Tibial nerve (tissue), 4 donors: ENCODE measurements at regions not wholly inside any gene's neighbourhood (a gene's known extent, or its start where the extent isn't known, plus 50 kb on each side); places are given as distances from the start of the nearest gene placed in this dataset.

ENCODE experiments used
- DNase-seq, 2 donors: peaks; one replicate each; pipeline ENCODE4 v3.0.0-alpha.2; 2019; ENCODE audit warnings: low spot score in 2 of 2
- H3K27ac ChIP-seq, 4 donors: fragments of 200-600 bp; sonication (generic) in 3 of 4; one replicate each; pipeline ENCODE4 v1.5.1; 2017 to 2019; ENCODE audit warnings: mild to moderate bottlenecking in 1 of 4
- H3K27me3 ChIP-seq, 2 donors: fragments of 200-600 bp; sonication (generic) in 1 of 2; one replicate each; pipeline versions ENCODE4 v1.5.1 to v1.6.0; 2017 to 2019
- H3K36me3 ChIP-seq, 3 donors: fragments of 200-600 bp; sonication (generic); one replicate each; pipeline ENCODE4 v1.5.1; 2018 to 2019
- H3K4me1 ChIP-seq, 4 donors: fragments of 200-600 bp; sonication (generic) in 3 of 4; one replicate each; pipeline ENCODE4 v1.5.1; 2017 to 2019
- H3K4me3 ChIP-seq, 4 donors: fragments of 200-600 bp; sonication (generic) in 3 of 4; one replicate each; pipeline ENCODE4 v1.5.1; 2017 to 2019; ENCODE audit warnings: mild to moderate bottlenecking in 1 of 4, moderate library complexity in 1 of 4
- H3K9me3 ChIP-seq, 4 donors: fragments of 200-600 bp; sonication (generic) in 3 of 4; one replicate each; pipeline ENCODE4 v1.5.1; 2017 to 2019
- EP300 ChIP-seq, 2 donors: sonication (generic); formaldehyde crosslinking; IDR thresholded peaks; one replicate each; pipeline ENCODE4 v1.6.1; 2017; ENCODE audit warnings: antibody characterized with exemption in 2 of 2, mild to moderate bottlenecking in 1 of 2
- POLR2A ChIP-seq, 2 donors: fragments of 450-650 bp; IDR thresholded peaks; one replicate each; pipeline ENCODE4 v1.6.1; 2017; ENCODE audit warnings: antibody characterized with exemption in 2 of 2, mild to moderate bottlenecking in 2 of 2, moderate library complexity in 2 of 2
- WGBS, 2 donors: methylation state at CpG; one replicate each; pipeline ENCODE4 v1.1.5; 2018; 5-methylcytosine and 5-hydroxymethylcytosine counted together
- TF ChIP-seq, protein P1 (sequence below), 5 experiments: fragments of 200-600 bp in 3 of 5; fragments of 450-650 bp in 2 of 5; sonication (generic) in 3 of 5; IDR thresholded peaks; one replicate each; pipeline ENCODE4 v1.5.1; 2016 to 2019; ENCODE audit warnings: antibody characterized with exemption in 5 of 5, mild to moderate bottlenecking in 3 of 5, moderate library complexity in 2 of 5

GRCh38 chr4:158313566-158313965 is 103.3 kb downstream of the TMEM144 start:
- no peak for DNase-seq
- 96 to 98% methylated on average over 3 to 5 of the region's 5 CpGs for WGBS, 2 donors
- peak overlapping the region in 2 of 4 donors; percentile 62 to 75 for H3K27ac ChIP-seq

GRCh38 chr4:158314756-158315487 is 104.6 kb downstream of the TMEM144 start:
- no peak overlapping the region for H3K4me3 ChIP-seq
- H3K9me3 ChIP-seq: no peaks in the 10 kb centered on the region
- no peaks in the 10 kb centered on the region for H3K36me3 ChIP-seq
- peaks cover 0 to 11% (median 0%) of the 10 kb centered on the region in 4 donors for H3K4me1 ChIP-seq
- DNase-seq: peak in 1 of 2 donors; percentile 8
- WGBS, 2 donors: 52 to 59% methylated on average over 5 of the region's 5 CpGs
- TF ChIP-seq, protein P1, sequence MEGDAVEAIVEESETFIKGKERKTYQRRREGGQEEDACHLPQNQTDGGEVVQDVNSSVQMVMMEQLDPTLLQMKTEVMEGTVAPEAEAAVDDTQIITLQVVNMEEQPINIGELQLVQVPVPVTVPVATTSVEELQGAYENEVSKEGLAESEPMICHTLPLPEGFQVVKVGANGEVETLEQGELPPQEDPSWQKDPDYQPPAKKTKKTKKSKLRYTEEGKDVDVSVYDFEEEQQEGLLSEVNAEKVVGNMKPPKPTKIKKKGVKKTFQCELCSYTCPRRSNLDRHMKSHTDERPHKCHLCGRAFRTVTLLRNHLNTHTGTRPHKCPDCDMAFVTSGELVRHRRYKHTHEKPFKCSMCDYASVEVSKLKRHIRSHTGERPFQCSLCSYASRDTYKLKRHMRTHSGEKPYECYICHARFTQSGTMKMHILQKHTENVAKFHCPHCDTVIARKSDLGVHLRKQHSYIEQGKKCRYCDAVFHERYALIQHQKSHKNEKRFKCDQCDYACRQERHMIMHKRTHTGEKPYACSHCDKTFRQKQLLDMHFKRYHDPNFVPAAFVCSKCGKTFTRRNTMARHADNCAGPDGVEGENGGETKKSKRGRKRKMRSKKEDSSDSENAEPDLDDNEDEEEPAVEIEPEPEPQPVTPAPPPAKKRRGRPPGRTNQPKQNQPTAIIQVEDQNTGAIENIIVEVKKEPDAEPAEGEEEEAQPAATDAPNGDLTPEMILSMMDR (IDR thresholded peaks at IDR 0.05): no peak
- TF ChIP-seq EP300 (IDR thresholded peaks at IDR 0.05) (no peak), POLR2A (IDR thresholded peaks at IDR 0.05) (no peak)
- H3K27me3 ChIP-seq: no peaks in the 10 kb centered on the region
- peak overlapping the region in 3 of 4 donors; percentile 49 to 81 (median 66) for H3K27ac ChIP-seq

More at GRCh38 chr4:158313566-158313965, 103.3 kb downstream of the TMEM144 start:
- TF ChIP-seq, protein P1 (IDR thresholded peaks at IDR 0.05): no peak
- TF ChIP-seq EP300 (IDR thresholded peaks at IDR 0.05): no peak
- TF ChIP-seq POLR2A (IDR thresholded peaks at IDR 0.05): no peak
- Histone ChIP-seq H3K4me1 (peaks cover 0 to 11% (median 0%) of the 10 kb centered on the region in 4 donors), H3K36me3 (no peaks in the 10 kb centered on the region), H3K4me3 (no peak overlapping the region), H3K27me3 (no peaks in the 10 kb centered on the region), H3K9me3 (peaks cover 0 to 5% (median 0%) of the 10 kb centered on the region in 4 donors)

DNA sequence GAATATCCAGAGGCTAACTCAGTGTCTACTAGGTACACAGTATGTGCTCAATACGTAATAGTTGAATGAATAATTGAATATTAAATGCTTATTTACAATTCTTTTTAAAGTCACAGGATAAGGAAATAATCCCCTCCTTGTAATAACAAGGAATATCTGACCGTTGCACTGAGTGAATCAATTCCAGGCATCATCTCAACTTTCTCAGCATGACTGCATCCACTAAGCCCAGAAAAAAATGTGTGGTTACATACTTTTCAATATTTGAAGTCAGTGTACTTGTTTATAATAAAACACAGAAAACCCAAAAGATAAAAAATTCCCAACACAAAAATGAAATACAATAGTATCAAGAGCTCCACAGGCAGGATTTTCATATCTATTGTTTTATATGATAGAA is 105.4 kb downstream of the TMEM144 start:
- TF ChIP-seq POLR2A (IDR thresholded peaks at IDR 0.05): no peak
- TF ChIP-seq, protein P1 (IDR thresholded peaks at IDR 0.05): no peak
- no peaks in the 10 kb centered on the region for H3K9me3 ChIP-seq
- no peak overlapping the region for H3K4me3 ChIP-seq
- DNase-seq: no peak
- H3K36me3 ChIP-seq: no peaks in the 10 kb centered on the region
- H3K27ac ChIP-seq: peak overlapping the region in 1 of 4 donors; percentile 81
- peaks cover 0 to 11% (median 0%) of the 10 kb centered on the region in 4 donors for H3K4me1 ChIP-seq
- no peaks in the 10 kb centered on the region for H3K27me3 ChIP-seq
- 50 to 61% methylated on average over 2 of the region's 2 CpGs for WGBS, 2 donors

DNA sequence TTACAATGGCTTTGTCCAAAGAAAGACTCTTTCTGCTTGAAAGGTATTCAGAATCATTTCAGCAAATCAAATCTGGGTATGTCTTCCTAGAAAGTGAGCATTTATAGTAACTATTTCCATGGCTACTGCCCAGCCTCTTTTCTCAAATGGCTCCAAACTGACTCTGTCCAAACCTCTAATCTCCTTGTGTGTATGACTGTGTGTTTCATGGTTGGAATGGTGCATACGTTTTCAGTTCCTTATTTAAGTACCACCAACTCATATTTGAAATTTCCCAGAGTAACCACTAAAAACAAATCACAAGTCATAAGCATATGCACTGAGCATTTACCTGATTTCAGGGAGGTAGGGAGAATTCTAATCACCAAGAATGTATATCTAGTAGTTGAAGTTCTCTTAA is 106.0 kb downstream of the TMEM144 start:
- Histone ChIP-seq H3K27me3 (no peaks in the 10 kb centered on the region), H3K4me3 (no peak overlapping the region), H3K36me3 (no peaks in the 10 kb centered on the region), H3K27ac (peak overlapping the region in 1 of 4 donors; percentile 81), H3K4me1 (peaks cover 0 to 11% (median 0%) of the 10 kb centered on the region in 4 donors), H3K9me3 (no peaks in the 10 kb centered on the region)
- no peak for TF ChIP-seq EP300 (IDR thresholded peaks at IDR 0.05)
- TF ChIP-seq POLR2A (IDR thresholded peaks at IDR 0.05): no peak
- TF ChIP-seq, protein P1 (IDR thresholded peaks at IDR 0.05): no peak
- no peak for DNase-seq
- 55 to 68% methylated on average over 1 of the region's 1 CpG for WGBS, 2 donors

DNA sequence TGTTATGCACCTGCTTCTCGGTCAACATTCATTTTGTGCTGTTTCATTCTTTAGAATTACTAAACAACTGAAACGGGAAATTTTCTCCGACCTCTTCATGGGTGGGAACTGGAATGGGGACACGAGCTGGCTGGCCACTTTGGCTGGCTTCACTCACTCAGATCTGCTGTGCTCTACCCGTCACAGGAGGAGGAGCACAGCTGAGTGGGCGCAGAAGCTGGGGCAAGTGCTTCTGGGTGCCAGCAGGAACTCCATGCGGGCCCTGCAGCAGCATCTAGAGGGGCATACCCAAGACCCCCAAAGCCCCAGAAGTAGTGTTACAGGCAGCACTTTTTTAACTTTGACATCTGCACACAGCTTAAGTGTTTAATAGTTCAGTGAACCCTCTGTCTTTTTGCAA is 109.6 kb downstream of the TMEM144 start:
- no peak for DNase-seq
- H3K4me3 ChIP-seq: no peak overlapping the region
- H3K4me1 ChIP-seq: no peaks in the 10 kb centered on the region
- H3K27me3 ChIP-seq: no peaks in the 10 kb centered on the region
- 88% methylated on average over 7 of the region's 7 CpGs for WGBS, 2 donors
- no peaks in the 10 kb centered on the region for H3K36me3 ChIP-seq
- TF ChIP-seq POLR2A (IDR thresholded peaks at IDR 0.05): no peak
- TF ChIP-seq EP300 (IDR thresholded peaks at IDR 0.05): no peak
- TF ChIP-seq, protein P1 (IDR thresholded peaks at IDR 0.05): no peak
- no peak overlapping the region for H3K27ac ChIP-seq
- no peaks in the 10 kb centered on the region for H3K9me3 ChIP-seq
